Suppressor macrophage treated with lipopolysaccharide for 1 hour (primary cell): ENCODE measurements at regions not wholly inside any gene's neighbourhood (a gene's known extent, or its start where the extent isn't known, plus 50 kb on each side); places are given as distances from the start of the nearest gene placed in this dataset.

Source experiments
- DNase-seq, 3 donors: peaks; one replicate each; pipeline ENCODE4 v3.0.0-alpha.2; 2020 to 2022

DNA sequence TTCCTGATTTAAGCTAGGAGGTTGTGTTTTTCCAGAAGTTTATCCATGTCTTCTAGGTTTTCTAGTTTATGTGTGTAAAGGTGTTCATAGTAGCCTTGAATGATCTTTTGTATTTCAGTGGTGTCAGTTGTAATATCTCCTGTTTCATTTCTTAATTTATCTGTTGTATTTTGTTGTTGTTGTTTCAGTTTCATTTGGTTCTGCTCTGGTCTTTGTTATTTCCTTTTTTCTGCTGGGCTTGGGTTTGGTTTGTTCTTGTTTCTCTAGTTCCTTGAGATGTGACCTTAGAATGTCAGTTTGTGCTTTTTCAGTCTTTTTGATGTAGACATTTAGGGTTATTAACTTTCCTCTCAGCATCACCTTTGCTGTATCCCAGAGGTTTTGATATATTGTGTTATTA is 62.8 kb downstream of the SCP2D1 start:
- peak in 1 of 3 donors; percentile 4 for DNase-seq

DNA sequence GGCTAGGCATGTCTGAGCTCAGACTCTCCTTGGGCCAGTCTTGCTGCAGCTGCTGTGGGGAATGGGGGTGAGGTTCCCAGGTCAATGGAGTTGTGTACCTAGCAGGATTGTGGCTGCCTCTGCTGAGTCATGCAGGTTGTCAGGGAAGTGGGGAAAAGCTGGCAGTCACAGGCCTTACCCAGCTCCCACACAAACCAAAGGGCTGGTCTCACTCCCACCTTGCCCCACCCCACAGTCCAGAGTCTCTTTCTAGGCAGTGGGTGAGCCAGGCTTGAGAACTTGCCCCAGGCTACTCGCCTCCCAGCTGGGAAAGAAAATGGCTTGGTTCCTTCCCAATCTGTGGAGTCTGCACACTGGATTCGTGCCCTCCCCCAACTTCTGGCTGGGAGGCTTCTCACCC is 65.7 kb downstream of the SCP2D1 start:
- no peak for DNase-seq

DNA sequence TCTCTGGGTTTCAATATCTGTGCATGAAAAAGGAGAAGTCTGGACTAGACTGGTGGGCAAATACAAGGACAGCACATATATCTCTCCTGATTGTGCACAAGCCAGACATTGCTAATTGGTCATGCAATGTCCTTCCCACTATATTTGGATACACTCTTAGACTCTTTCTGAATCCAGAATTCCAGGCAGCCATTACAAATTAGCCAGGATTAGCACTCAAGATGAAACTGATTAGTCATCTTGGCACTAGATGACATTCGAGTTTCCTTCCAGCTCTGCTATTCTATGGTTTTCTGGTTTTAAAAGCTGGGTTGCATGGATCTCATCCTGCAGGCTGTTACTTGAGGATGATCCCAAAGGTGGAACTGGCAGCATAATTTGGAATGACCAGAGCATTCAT is 73.2 kb downstream of the SCP2D1 start:
- DNase-seq = no peak

DNA sequence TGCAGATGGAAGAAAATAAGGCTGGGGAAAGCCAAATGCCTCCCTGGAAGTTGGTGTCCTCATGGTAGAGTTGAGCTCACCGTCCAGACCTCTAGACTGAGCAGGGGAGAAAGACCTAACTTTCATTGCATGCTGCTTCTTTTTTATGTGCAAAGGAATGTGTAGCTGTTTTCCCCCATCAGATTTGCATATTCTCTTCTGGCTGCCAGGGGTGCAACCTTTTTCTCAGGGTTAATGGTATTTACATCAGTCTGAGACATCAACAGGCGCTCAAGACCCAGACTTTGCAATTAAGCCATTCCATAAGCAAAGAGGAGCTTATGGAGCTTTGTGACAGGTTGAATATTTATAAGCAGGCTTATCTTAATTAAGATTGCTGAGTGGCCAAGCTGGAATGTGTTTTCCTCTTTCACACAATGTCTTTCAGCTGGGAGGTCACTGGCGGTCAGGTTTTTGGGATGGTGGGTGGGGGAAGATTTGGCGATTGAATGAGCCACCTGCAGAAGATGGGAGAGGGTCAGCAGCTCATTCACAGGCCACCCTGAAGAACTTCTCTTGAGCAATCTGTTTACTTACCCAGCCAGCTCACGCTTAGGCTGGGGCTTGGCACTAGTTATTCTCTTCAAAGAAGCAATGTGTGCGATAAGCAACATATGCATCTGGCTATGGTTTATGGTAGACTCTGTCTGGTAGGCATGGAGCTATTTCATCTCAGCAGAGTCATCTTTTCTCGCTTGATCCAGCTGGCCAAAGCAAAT is 88.6 kb downstream of the SCP2D1 start:
- DNase-seq = no peak

DNA sequence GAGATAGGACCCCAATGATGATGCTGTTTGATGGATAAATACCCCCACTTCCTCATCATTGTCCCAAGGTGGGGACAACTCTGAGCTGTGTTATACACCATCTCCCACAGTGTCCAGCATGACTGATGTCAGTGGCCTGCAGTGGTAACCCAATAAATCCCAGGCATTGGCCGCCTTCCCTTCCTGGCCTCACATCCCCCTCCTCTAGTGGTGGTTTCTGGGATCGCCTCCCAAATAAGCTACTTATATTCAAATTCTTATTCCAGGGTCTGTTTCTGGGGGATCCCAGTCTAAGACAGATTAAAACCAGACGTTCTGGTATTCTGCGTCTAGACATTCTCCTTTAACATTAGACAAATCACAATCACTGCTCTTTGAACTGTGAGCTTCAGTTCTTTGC is 90.6 kb downstream of the SCP2D1 start:
- DNase-seq = no peak

DNA sequence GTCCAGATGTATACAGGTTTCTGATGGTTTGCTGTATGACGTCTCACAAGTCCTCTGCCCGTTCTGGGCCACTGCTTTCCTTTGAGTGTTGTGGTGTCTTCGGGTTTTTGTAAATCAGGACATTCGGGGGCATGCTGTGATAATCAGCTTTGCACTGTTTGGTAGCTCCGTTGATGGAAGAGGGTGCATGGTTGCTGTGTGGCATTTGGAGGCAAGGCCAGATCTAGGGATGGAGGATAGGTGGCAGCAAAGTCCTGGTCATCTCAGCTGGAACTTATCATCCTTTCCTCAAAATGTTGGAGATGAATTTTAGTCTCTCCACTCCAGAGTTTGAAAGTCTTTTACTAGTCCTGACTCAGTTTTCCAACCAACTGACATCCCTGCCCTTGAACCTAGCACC is 91.0 kb downstream of the SCP2D1 start:
- DNase-seq = peak in 1 of 3 donors; percentile 3

DNA sequence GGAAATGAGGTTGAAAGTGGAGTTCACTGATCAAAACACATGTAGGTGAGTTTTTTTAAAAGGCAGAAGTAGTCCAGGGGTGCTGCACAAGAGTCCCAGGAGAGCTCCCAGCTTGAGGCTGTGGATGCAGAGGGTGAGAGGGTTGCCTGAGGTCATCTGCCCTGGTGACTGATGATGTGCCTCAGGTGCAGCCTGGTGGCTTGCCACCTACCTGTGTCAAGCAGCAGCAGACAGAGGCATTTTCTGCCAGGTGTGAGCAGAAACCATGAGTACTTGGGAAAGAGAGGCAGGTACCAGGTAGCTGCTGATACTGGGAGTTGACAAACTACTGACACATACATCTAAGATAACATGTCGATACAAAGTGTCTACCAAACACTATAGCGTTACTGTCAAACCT is 92.5 kb downstream of the SCP2D1 start:
- no peak for DNase-seq

DNA sequence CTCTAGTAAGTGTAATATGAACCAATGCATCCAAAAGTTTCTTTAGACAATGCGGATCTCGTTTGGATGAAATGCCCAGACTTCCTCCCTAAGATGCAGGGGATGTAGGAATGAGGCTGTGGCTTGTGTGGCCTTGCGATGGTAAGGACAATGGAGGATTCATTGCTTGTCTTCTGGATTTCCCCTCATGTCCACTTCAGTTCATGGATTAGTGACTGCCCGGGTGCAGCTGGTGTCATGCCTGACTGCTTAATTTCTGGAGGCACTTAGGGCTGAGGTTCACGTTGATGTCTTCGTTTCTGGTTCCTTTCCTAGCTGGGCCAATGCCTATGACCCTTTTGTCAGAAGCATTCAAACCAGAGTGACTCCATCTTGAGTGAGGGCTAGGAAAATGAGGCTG is 93.8 kb downstream of the SCP2D1 start:
- no peak for DNase-seq

DNA sequence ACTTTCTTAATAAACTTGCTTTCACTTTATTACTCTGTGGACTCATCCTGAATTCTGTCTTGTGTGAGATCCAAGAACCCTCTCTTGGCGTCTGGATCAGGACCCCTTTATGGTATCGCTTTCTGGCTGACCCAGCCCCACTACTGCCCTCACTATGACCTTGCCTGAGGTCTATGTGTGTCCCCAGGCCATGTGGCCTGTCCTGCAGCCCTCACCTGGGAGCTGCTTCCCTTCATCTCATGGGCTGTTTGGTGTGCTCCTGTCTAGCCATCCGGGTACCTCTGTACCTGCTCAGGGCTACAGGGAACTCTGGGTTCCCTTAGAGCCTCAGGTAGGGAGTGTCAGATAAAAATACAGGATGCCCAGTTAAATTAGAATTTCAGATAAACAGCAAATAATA is 94.5 kb downstream of the SCP2D1 start:
- DNase-seq = no peak

DNA sequence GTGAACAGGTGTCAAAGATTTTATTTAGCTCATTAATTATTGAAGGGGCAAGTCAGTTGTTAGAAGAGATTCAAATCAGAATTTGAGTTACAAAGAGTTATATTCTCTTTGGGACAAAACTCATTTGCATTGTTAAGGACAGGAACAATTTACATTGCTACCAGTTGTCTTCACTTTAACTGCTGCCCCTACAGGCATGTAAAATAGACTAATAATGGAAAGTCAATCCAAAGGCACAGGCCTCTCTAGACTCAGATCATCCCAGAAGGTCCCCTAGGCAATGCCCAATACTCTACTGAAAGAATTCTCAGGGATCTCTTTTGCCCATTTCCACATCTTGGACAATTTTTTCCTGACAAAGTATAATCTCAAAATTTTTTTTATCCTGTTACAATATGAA is 95.7 kb downstream of the SCP2D1 start:
- DNase-seq = no peak

DNA sequence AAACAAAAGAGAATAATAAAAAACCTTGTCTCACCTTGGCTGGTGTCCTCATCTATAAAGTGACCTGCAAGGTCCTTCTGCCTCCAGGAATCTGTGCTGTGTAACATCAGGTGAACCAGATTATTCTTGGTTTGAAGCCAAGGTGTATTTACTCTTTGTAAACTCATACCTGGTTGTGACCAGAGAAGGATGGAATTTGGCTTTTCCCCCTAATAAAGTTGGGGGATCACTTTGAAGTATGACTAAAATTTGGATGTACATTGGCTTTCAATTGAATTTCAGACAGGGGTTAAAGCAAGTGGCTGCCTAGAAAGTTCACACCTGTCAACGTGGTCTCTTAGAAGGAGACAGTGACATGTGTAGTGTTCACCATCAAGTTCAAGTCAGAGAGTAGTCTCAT is 100.1 kb downstream of the SCP2D1 start:
- DNase-seq = no peak

DNA sequence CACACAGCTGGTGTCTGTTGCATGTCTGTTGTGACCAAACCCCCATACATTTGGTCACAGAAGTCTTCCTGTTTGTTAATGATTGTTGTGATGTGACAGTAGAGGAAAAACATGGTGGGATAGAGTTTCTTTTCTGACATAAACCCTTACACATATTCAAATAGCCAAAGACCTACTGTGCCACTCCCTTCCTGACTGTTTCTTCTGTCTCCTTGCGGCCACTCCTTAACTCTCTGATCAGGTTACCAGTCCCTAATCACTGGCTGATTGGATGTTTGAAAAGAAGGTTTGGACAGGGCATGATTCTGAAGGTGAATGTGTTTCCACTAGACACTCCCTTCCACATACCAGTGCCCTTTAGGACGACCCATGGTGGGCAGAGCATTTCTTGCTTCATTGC is 101.2 kb downstream of the SCP2D1 start:
- DNase-seq = no peak

DNA sequence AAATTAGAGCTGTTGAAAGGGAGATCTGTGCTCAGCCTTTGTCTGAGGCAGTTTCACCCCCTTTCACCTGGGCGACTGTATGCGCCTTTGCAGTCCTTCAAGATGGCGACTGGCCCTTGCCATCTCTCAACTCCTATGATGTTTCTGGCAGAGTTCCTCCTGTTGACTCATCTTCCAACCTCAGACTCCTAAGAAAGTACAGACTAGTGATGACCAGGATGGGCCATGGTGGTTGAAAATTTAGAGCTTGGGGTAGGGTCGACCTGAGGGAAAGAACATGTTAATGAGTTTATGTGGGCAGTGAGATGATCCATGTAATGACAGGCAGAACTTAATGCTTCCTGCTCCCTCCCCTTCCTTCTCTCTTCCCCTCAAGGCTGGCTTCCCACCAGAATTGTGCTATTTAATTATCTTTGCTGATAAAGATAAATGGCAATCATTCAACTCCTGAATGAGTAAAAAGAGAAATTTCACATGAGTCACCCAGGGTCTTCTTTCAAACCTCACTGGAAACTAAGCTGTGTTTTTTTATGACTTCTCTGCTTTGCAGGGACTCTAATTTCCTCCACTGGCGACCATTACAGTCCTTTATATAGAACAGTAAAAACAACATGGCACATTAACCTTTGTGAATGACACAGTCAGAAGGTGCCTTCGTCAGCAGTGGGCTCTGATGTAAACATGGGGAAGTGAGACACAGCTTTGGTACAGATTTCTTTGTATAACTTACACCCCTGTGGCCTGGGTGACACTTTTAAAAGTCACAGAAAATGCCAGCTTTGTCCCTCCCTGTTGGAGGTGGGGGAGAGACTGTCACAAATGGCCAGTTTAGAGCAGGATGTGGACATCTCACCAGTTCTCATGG is 103.5 kb downstream of the SCP2D1 start:
- DNase-seq = no peak

DNA sequence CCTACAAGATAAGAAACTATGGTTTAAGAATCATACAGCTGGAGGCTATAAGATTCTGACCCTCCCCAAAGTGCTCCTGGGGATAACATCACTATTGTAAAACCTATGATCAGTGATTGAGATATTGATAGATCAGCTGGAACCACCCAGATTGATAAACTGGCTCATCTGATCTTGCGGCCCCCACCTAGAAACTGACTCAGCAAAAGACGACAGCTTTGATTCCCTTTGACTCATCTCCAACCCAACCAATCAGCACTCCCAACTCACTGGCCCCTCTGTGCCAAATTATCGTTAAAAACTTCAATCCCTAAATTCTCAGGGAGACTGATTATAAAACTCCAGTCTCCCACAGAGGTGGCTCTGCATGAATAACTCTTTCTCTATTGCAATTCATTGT is 106.4 kb downstream of the SCP2D1 start:
- no peak for DNase-seq

DNA sequence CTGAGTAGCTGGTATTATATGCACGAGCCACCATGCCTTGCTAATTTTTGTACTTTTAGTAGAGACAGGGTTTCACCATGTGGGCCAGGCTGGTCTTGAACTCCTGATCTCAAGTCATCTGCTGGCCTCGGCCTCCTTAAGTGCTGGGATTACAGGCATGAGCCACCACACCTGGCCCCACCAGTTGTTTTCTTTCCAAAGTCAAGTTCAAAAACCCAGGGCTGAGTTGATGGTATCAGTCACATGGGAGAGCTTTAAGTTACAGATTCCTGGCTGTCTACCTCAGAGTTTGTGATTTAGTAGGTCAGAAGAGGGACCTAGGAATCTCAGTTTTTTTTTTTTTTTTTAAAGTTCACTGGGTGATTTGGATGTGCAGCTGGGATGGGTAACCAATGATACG is 107.7 kb downstream of the SCP2D1 start:
- no peak for DNase-seq

DNA sequence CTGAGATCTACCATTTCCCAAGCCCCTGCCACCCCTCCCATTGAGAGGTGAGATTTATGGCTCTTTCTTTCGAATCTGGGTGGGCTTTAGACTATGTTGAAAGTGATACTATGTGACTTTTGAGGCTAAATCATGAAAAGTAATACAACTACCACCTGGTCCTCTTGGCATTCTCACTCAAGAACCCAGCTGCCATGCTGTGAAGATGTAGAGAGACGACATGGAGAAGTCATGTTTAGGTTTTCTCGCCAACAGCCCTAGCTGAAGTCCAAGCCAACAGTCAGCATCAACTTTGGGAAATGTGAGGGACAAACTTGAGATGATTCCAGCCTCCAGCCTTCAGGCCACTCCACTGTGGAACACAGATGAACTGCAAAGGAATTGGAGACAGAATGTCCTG is 108.7 kb downstream of the SCP2D1 start:
- no peak for DNase-seq

DNA sequence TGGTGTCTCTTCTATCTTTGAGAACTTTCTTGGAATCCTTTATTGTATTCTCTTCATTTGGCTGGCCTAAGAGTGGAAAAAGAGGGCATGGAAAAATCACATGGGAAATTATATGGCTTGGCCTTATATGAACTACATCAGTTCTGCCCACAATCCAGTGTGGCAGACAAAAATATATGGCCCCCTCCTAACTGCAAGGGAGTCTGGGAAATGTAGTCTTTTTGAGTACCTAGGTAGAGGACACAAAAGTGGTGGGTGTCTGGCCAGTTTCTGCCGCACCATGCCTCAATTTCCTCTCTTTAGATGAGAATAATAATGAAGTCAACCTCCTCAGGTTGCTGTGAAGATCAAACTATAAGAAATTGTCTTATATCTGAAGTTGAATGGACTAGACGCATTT is 109.3 kb downstream of the SCP2D1 start:
- DNase-seq = no peak

DNA sequence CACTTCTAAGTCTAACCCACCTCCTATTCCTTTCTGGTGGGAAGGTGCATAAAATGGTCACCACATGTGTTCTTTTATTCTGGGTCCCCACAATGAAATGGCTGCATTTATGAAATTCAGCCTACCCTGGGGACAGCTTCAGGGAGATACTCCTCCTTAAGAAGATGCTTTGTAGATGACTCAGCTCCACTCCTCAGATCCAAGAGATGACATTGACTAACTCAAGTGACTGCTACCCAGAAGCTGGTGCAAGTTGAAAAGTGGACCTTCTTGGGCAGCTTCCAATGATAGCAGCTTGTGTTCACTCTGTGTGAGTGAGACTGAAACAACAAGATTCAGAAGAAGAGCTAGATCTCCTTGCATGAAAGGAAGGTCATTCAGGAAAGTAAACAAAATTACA is 113.4 kb downstream of the SCP2D1 start:
- no peak for DNase-seq

DNA sequence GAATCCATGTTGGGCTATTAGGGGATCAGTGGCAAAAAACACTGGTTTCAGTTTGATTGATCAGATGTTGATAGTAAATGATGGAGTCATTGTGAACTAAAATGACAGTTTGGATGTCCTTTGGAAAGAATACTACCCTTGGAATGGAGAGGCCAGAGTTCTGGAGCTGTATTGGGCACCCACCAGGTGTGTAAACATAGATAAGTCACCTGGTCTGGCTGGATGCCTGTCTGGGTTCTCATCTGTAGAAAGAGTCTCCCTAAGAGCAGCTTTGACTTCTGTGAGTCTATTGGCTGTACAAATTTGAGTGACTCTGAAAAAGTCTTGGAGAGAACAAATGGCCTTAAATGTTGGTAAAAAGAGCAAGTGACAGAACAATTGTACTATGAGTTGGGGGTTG is 115.0 kb downstream of the SCP2D1 start:
- DNase-seq = no peak

DNA sequence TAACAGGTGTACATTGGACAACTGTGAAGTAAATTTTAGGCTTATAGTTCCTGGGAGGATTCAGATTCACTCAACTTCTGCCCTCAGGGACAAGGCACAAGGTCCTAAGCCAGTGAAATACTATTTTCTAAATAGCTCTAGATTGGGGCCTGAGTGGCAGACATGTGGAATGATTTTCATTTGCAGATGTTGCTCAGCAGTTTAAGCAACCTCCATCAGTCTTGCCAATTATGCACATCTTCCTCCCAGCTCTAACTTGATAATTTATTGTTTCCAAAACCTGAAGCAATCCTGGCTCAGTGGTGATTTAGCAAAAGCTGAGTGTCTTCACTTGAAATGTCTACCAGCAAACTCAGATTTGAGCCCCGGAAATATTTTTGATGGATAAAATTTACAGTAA is 116.2 kb downstream of the SCP2D1 start:
- DNase-seq = no peak

DNA sequence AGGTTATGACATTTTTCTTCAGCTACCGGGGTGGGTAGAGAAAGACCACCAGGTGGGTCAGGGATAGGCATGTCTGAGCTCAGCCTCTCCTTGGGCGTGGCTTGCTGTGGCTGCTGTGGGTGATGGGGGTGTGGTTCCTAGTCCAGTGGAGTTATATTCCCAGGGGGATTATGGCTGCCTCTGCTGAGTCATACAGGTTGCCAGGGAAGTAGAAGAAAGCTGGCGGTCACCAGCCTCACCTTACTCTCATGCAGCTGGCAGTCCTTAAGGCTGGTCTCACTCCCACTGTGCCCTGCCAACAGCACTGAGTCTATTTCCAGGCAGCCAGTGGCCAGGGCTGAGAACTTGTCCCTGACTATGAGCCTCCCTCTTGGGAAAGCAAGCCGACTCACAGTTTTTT is 130.0 kb downstream of the SCP2D1 start:
- DNase-seq = no peak

DNA sequence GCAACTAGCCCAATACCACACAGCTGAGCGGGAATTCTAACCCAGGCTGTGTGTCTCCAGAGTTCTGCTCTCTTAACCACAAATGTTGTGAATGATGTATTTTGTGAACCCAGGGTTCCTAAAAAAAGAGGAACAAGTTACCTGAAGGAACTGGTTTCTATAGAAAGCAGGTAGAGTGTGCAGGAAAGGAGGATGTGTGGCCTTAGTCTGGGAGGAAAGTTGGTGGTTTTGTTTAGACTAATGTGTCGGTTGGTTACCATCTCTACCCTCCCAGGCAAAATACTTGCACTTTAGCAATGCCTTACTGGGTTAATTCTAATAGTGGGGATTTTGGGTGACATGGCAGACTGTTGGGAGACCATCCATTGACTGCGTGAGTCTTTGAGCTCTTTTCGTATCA is 143.3 kb downstream of the SCP2D1 start:
- no peak for DNase-seq

DNA sequence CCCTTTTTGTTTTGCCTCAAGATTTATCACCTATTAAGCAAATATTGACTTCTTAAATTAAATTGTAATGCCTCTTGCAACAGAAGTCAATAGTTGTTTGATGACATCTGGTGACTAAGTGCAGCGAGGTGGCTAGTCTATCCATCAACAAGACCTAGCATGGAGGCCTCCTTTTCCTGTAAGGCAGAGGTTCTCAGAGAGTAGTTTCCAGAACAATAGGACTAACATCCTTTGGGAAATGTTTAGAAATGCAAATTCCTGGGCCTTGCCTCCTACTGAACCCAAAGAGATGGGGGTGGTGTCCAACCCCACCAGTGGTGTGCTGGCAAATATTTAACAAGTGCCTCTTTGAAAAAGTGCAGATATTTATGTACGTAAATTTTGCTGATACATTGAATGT is 143.7 kb downstream of the SCP2D1 start:
- no peak for DNase-seq

DNA sequence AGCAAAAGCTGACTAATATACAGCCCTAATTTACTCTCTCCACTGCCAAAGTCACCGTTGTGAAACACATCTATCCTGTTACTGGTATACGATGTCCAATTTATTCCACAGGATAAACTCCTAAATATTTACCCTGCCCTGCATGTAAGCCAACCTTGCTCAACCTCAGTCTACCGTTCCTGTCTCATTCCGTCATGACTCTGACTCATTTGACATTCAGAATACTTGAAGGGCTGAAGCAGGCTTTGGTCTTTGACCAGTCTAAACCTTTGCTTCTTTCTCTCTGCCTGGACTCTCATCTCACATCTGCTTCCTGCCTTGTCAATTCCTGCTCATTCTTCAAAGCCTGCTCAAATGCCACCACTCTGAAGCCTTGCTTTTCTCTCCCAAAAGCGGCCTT is 157.5 kb downstream of the SCP2D1 start:
- DNase-seq = no peak

DNA sequence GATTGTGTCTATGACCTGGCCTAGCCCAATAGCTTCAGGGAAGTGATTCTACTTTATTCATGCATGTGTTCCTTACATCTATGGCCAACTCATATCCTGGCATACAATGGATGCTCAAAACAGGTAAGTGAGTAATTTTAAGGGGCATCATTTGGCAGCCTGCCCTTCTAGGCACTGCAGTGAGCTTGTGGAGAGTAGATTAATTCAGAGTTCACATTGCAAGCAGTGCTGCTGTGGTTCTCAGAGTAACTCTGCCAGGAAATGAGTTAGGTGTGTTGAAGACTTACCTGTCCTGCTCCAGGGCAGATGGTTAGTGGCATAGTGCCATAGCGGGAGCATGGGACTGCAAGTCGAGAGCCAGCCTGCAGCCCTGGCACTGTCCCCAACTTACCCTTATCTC is 158.0 kb downstream of the SCP2D1 start:
- no peak for DNase-seq
